ENCODE measurements at regions not wholly inside any gene's neighbourhood (a gene's known extent, or its start where the extent isn't known, plus 50 kb on each side); places are given as distances from the start of the nearest gene placed in this dataset.

DNA sequence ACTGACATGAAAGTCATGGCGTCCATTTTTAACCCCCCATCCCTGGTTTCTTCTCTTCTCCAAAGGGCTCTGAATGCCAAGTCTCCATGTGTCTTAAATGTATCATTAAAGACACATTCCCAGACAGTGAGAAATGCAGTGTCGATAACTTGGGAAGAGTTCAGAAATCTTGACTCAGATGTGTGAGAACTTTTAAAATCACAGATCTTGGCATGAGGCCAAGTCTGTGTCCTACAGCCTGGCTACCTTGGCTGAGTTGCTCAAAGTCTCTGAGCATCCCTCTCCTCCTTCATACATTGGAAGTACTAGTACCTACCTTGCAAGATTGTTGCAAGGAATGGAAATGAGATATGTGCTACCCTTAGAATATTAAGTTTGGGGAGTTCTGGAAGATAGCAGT, 1046.5 kb upstream of the RBFOX1 start:
- no peak for DNase-seq (ENCODE audit: low read depth in 2 of 2)

DNA sequence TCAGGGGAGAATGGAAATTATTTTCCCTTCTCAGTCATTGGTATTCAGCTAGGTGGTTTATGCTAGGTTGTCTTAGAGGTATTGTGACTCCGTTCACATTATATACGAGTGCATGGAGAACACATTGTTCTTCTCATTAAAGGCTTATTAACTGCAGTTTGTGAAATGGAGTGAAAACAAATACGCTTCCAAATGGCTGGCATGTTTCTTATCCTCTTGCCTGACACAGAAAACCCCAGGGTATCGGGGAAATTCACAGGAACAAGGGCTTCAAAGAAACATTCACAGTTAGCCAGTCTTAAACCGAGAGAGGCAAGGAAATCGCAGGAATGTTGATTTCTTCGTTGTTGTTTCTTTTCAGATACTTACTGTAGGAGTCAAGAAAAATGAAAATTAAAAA, 1047.9 kb upstream of the RBFOX1 start:
- DNase-seq (ENCODE audit: low read depth in 2 of 2) = no peak

GRCh38 chr16:6281994-6282393, 1050.7 kb upstream of the RBFOX1 start:
- DNase-seq (ENCODE audit: low read depth in 2 of 2) = no peak

DNA sequence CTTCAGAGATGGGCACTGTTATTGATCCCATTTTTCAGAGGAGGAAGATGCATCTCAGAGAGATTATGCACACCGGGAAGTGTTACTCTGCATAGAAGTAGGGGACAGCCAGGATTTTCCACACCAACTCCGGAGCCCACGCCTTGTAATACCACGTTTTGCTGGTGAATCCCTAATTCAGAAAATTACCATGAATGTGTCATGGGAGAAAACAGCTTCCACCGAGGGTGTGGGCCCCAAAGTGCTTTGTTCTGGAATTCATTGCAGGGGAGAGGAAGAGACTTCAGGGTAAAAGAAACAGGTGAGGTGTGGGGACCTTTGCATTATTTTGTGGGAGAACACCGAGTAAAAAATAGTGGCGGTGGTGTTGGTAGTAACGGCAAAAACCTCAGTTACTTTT, 1051.4 kb upstream of the RBFOX1 start:
- no peak for DNase-seq (ENCODE audit: low read depth in 2 of 2)

DNA sequence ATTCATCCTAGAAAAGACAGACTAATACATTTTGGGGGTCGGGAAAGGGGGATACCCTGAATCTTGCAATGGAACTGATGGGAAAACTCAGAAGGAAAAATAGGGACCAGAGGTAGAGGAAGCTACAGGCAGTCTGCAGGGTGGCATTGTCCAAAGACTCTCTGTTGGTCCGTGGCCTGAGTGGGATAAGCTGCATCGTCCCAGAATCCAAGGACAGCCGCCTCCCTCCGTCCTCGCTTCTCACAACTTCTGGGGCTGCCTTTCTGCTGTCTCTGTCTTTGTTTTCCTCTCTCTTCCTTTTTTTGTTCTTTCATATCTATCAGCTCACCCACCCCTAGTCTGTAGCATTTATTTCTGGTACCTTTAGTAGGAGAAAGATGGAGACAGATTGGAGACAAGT, 1052.6 kb upstream of the RBFOX1 start:
- DNase-seq (ENCODE audit: low read depth in 2 of 2) = no peak

- DNase-seq (ENCODE audit: low read depth in 2 of 2) = no peak
These were observed 1053.4 kb upstream of the RBFOX1 start for GRCh38 chr16:6279286-6279685.

GRCh38 chr16:6274351-6274750, 1058.3 kb upstream of the RBFOX1 start:
- DNase-seq (ENCODE audit: low read depth in 2 of 2) = no peak

- no peak for DNase-seq (ENCODE audit: low read depth in 2 of 2)
These were observed 1065.0 kb upstream of the RBFOX1 start for GRCh38 chr16:6267682-6268081.

DNA sequence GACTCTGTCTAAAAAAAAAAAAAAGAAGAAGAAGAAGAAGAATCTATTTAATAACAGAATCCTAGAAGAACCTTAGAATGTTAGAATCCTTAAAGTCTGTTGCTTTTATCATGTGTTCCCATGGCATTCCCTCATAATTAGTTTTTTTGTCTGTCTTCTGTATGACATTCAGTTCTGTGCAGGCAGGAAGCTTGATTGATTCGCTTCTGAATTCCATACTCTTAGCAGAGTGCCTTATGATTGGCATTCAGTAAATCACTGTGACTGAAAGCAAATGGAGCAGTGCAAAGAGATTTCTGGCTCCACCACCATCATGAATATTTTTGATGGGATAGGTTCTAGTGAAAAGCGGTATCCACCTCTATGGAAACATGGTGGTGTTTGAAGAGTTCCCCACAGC, 1065.9 kb upstream of the RBFOX1 start:
- DNase-seq (ENCODE audit: low read depth in 2 of 2) = no peak

DNA sequence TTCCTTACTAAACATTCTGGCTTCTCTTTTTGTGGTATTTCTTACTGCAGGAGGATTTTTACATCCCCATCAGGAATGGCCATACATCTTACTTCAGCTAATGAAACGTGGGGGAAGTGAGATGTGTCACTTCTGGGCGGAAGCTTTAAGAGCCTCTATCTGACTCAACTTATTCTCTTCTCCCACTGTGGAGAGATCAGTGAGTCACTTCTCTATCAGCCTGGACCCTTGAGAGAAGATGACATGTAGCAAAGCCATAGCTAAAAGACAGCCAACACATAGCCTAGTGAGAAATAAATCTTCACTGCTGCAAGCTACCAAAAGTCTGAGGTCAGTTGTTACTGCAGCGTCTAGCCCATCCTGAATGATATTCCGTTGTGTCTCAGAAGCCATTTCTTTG, 1066.7 kb upstream of the RBFOX1 start:
- DNase-seq (ENCODE audit: low read depth in 2 of 2) = no peak

DNA sequence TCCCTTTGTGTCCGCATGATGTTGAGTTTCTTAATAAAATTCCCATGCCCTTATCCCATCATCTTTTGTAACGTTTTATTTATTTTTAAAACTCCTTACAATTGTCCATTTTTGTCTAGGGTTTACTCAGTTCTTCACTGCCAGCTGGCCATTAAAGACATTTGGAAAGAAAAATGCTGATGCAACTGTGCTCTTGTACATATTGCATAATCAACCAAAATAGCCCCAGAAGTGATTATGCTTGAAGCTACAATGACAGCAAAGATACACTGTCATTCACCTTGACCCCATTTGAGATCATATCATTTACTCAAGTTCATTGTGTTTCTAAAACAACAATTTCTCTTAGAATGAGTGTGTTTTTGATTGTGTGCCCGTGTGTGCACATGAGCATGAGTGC, 1074.6 kb upstream of the RBFOX1 start:
- DNase-seq (ENCODE audit: low read depth in 2 of 2) = no peak

- DNase-seq (ENCODE audit: low read depth in 2 of 2) = no peak
These were observed 1080.1 kb upstream of the RBFOX1 start for GRCh38 chr16:6252541-6252940.

GRCh38 chr16:6250511-6250910, 1082.1 kb upstream of the RBFOX1 start:
- no peak for DNase-seq (ENCODE audit: low read depth in 2 of 2)

DNA sequence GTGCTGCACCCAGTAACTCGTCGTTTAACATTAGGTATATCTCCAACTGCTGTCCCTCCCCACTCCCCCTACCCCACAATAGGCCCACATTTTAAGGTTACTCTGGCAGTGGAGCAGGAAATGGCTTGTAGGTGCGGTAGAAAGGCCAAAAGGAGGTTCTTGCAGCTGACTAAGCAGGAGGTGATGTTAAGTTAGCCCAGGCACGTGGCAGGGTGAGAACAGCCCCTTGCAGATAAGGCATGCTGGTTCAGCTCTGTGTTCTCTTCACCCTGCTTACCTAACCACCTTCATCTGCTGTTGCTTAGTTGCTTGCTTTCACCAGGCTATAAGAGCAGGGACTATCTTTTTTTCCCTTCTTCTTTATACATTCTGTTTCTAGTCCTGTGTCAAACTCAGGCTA, 1082.8 kb upstream of the RBFOX1 start:
- DNase-seq (ENCODE audit: low read depth in 2 of 2) = no peak

DNA sequence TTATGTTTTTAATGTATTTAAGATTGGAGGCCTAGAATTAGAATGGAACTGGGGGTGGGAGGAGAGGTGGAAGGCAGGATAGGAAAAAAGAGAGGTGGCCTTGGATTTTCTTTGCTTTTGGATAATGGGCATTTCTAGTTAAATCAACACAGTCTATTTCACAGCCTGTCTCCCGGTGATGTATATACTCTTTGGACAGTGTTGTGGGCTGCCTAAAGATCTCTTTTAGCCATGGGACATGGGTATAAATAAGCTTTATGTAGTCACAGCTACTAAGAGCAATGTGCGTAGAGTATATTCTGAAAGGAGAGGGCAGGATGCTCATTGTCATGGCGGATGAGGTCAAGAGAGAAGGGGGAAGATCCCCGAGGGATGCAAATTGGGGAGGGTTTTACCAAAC, 1084.4 kb upstream of the RBFOX1 start:
- DNase-seq (ENCODE audit: low read depth in 2 of 2) = no peak

DNA sequence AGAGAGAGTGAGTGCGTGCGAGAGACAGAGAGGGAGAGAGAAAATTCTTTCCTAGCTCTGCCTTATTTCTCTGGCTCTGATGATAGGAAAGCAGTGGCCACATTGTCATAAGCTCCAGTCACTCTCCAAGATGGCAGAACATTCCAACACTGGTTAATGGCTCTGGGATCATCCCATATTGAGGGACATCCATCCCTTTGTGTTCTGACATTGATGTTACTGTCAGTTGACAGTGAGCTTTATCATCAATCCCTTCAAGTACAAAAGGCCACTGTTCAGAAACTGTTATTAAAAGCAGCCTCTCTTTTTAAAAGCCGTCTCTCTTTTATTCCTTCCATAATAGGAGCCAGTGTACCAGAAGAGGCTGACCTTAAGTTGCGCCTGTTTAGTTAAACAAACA, 1084.9 kb upstream of the RBFOX1 start:
- no peak for DNase-seq (ENCODE audit: low read depth in 2 of 2)

GRCh38 chr16:6247150-6247549, 1085.5 kb upstream of the RBFOX1 start:
- no peak for DNase-seq (ENCODE audit: low read depth in 2 of 2)

GRCh38 chr16:6246266-6246665, 1086.4 kb upstream of the RBFOX1 start:
- no peak for DNase-seq (ENCODE audit: low read depth in 2 of 2)

DNA sequence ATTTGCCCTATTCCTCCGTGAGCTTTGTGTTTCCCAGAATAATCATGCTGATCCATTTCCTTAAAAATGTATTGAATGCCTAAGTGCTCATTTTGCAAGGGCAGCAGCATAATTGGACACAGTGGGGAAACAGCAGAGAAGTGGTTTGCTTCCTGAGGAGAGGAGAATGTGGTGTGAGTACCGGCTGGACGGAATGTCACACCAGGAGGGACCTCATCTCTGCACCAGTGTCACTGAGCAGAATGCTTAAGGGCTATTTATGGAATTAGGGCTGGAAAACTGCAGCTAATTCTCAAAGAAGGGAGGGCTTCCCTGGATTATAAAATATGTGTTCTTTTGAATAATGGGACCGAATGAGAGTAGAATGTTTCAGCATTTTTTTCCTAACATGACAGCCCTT, 1100.6 kb upstream of the RBFOX1 start:
- DNase-seq (ENCODE audit: low read depth in 2 of 2) = no peak

DNA sequence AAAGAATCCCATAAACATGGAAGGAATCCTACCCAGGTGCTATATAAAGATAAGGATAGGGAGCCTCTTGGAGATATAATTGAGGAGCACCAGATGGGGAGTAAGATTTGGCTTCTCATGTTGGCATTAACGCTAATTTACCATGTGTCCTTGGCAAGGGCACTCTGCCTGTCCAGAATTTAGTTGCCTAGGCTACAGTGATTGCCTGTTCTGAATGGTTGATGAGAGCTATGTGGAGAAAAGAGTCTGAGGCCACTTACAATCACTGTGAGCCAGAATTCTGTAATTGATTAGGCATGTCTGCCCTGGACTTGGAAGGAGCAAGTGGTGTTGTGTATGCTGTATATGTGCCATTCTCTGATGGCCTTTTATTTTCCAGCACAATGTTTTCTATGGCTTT, 1101.2 kb upstream of the RBFOX1 start:
- no peak for DNase-seq (ENCODE audit: low read depth in 2 of 2)

GRCh38 chr16:6229186-6229585, 1103.5 kb upstream of the RBFOX1 start:
- no peak for DNase-seq (ENCODE audit: low read depth in 2 of 2)

- DNase-seq (ENCODE audit: low read depth in 2 of 2) = no peak
These were observed 1113.8 kb upstream of the RBFOX1 start for GRCh38 chr16:6218855-6219254.

- DNase-seq (ENCODE audit: low read depth in 2 of 2) = no peak
These were observed 1115.8 kb upstream of the RBFOX1 start for GRCh38 chr16:6216836-6217235.

- DNase-seq (ENCODE audit: low read depth in 2 of 2) = no peak
These were observed 1114.0 kb upstream of the EEF2KMT start for GRCh38 chr16:6211644-6212043.

DNA sequence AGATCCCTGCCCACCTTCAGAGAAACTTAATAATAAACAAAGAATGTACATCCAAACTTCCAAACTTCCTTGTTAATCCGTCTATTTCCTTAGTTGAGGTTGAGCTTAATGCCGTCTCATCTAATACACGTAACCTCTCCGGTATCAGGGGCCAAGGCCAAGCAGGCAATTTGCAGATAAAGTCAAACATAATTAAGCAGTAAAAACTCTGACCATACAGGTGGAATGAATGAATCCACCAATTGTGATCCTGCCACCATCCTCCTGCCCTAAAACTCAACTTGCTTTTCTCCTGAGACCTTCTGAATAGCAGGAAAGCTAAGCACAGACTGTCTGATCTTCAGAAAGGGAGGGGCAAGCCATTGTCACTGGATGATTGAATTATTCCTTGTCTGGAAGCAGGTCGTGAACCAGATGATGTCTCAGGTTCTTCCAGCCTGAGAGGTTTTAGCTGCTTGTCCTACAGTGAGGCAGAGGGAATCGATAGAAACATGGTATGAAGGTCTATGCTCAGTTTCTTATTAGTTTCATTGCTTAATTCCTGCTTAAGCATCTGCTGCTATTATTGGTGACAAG, 1111.8 kb upstream of the EEF2KMT start:
- no peak for DNase-seq (ENCODE audit: low read depth in 2 of 2)

Data from stimulated activated CD4-positive, alpha-beta T cell treated with anti-CD3 and anti-CD28 coated beads, Interleukin-15, amount 100 ng/mL, for 48 hours (primary cell).